H9 (cell line): ENCODE measurements at regions not wholly inside any gene's neighbourhood (a gene's known extent, or its start where the extent isn't known, plus 50 kb on each side); places are given as distances from the start of the nearest gene placed in this dataset.

Experiments
- DNase-seq: peaks from one replicate; pipeline ENCODE4 v3.0.0-alpha.2; 2017
- H2AFZ ChIP-seq: one replicate; pipeline ENCODE4 v1.6.1; 2013; ENCODE audit warnings: mild to moderate bottlenecking, low read length, control low read depth, moderate library complexity
- H2AK5ac ChIP-seq: 2 replicates; pipeline ENCODE4 v1.6.1; 2013; ENCODE audit warnings: low read length, control low read depth, mixed read lengths; ENCODE audit not compliant: insufficient read length
- H2BK120ac ChIP-seq: one replicate; pipeline ENCODE4 v1.6.1; 2013; ENCODE audit warnings: low read depth, mild to moderate bottlenecking, low read length, control low read depth, inconsistent platforms; ENCODE audit not compliant: poor library complexity, severe bottlenecking
- H2BK12ac ChIP-seq: 2 replicates; pipeline ENCODE4 v1.6.1; 2013; ENCODE audit warnings: low read length, control low read depth, mixed read lengths, low read depth; ENCODE audit not compliant: insufficient read length
- H2BK15ac ChIP-seq: 2 replicates; pipeline ENCODE4 v1.6.1; 2013; ENCODE audit warnings: low read depth, low read length, control low read depth
- H2BK20ac ChIP-seq: one replicate; pipeline ENCODE4 v1.6.1; 2013; ENCODE audit warnings: low read depth, mild to moderate bottlenecking, low read length, control low read depth, inconsistent platforms; ENCODE audit not compliant: poor library complexity, severe bottlenecking
- H2BK5ac ChIP-seq: 2 replicates; pipeline ENCODE4 v1.6.1; 2013; ENCODE audit warnings: low read length, control low read depth, mixed read lengths; ENCODE audit not compliant: insufficient read length
- H3K14ac ChIP-seq: 2 replicates; pipeline ENCODE4 v1.6.1; 2013; ENCODE audit warnings: low read length, control low read depth; ENCODE audit not compliant: insufficient read depth
- H3K18ac ChIP-seq: 2 replicates; pipeline ENCODE4 v1.6.1; 2013; ENCODE audit warnings: low read depth, mild to moderate bottlenecking, mixed read lengths, low read length, control low read depth; ENCODE audit not compliant: insufficient read length
- H3K23ac ChIP-seq: 2 replicates; pipeline ENCODE4 v1.6.1; 2013; ENCODE audit warnings: low read length, control low read depth, mixed read lengths, low read depth; ENCODE audit not compliant: insufficient read length
- H3K23me2 ChIP-seq: 2 replicates; pipeline ENCODE4 v1.6.1; 2013; ENCODE audit warnings: low read depth, mild to moderate bottlenecking, mixed read lengths, low read length, control low read depth; ENCODE audit not compliant: insufficient read length, poor library complexity, severe bottlenecking
- H3K27ac ChIP-seq: 2 replicates; pipeline ENCODE4 v1.5.1; 2013; ENCODE audit warnings: low read length, control low read depth, mixed read lengths, low read depth; ENCODE audit not compliant: insufficient read length
- H3K27me3 ChIP-seq: 2 replicates; pipeline ENCODE4 v1.6.1; 2013; ENCODE audit warnings: low read length, control low read depth, inconsistent platforms; ENCODE audit not compliant: insufficient read depth
- H3K4ac ChIP-seq: 2 replicates; pipeline ENCODE4 v1.6.1; 2013; ENCODE audit warnings: low read depth, mild to moderate bottlenecking, control low read depth, inconsistent platforms, low read length, moderate library complexity
- H3K4me1 ChIP-seq: 2 replicates; pipeline ENCODE4 v1.6.1; 2013; ENCODE audit warnings: low read length, control low read depth, inconsistent platforms; ENCODE audit not compliant: insufficient read depth
- H3K4me2 ChIP-seq: 2 replicates; pipeline ENCODE4 v1.6.1; 2013; ENCODE audit warnings: low read length, control low read depth, mixed read lengths; ENCODE audit not compliant: insufficient read length, insufficient read depth
- H3K56ac ChIP-seq: 2 replicates; pipeline ENCODE4 v1.6.1; 2013; ENCODE audit warnings: low read depth, mild to moderate bottlenecking, mixed read lengths, low read length, control low read depth; ENCODE audit not compliant: insufficient read length
- H3K79me1 ChIP-seq: 2 replicates; pipeline ENCODE4 v1.6.1; 2013; ENCODE audit warnings: low read depth, mild to moderate bottlenecking, moderate library complexity, low read length, control low read depth, inconsistent platforms; ENCODE audit not compliant: insufficient read depth, poor library complexity, severe bottlenecking
- H3K79me2 ChIP-seq: 2 replicates; pipeline ENCODE4 v1.6.1; 2013; ENCODE audit warnings: low read length, control low read depth, inconsistent platforms; ENCODE audit not compliant: insufficient read depth
- H3K9ac ChIP-seq: 2 replicates; pipeline ENCODE4 v1.6.1; 2013; ENCODE audit warnings: low read length, control low read depth, mixed read lengths; ENCODE audit not compliant: insufficient read length; ENCODE audit errors: extremely low read depth
- H3K9me3 ChIP-seq: one replicate; pipeline ENCODE4 v1.6.1; 2013; ENCODE audit warnings: low read depth, low read length, inconsistent platforms; ENCODE audit not compliant: control insufficient read depth
- H3T11ph ChIP-seq: one replicate; pipeline ENCODE4 v1.6.1; 2013; ENCODE audit warnings: mild to moderate bottlenecking, low read length, control low read depth, inconsistent platforms
- H4K20me1 ChIP-seq: one replicate; pipeline ENCODE4 v1.6.1; 2013; ENCODE audit not compliant: control insufficient read depth, insufficient read length, insufficient read depth
- H4K5ac ChIP-seq: 2 replicates; pipeline ENCODE4 v1.6.1; 2013; ENCODE audit warnings: low read depth, mild to moderate bottlenecking, mixed read lengths, low read length, control low read depth; ENCODE audit not compliant: insufficient read length
- H4K8ac ChIP-seq: replicated peaks from 2 replicates; pipeline ENCODE4 v1.6.1; 2013; ENCODE audit warnings: low read length, control low read depth, mixed read lengths, low read depth; ENCODE audit not compliant: insufficient read length
- H4K91ac ChIP-seq: 2 replicates; pipeline ENCODE4 v1.6.1; 2013; ENCODE audit warnings: low read depth, mild to moderate bottlenecking, moderate library complexity, mixed read lengths, low read length, control low read depth; ENCODE audit not compliant: insufficient read length
- H3K27ac Mint-ChIP-seq, 3 experiments: 2 replicates in 2 of 3; 3 replicates in 1 of 3; pipeline ENCODE4 v1.8.0; 2020 to 2021; ENCODE audit warnings: mixed read lengths in 3 of 3, mild to moderate bottlenecking in 1 of 3, moderate library complexity in 1 of 3
- H3K27me3 Mint-ChIP-seq: 2 replicates; pipeline ENCODE4 v1.8.0; 2021; ENCODE audit warnings: low read depth, mild to moderate bottlenecking, moderate library complexity, mixed read lengths
- H3K36me3 Mint-ChIP-seq, 3 experiments: 2 replicates in 2 of 3; 3 replicates in 1 of 3; pipeline ENCODE4 v1.8.0; 2020 to 2021; ENCODE audit warnings: low read depth in 3 of 3, mixed read lengths in 3 of 3; ENCODE audit not compliant: insufficient read depth in 1 of 3
- H3K4me1 Mint-ChIP-seq, 2 experiments: 2 replicates each; pipeline ENCODE4 v1.8.0; 2020; ENCODE audit warnings: mixed read lengths in 2 of 2
- H3K4me3 Mint-ChIP-seq, 2 experiments: 2 replicates in 1 of 2; 3 replicates in 1 of 2; pipeline ENCODE4 v1.8.0; 2020 to 2021; ENCODE audit warnings: mild to moderate bottlenecking in 2 of 2, mixed read lengths in 2 of 2, moderate library complexity in 1 of 2
- H3K9me3 Mint-ChIP-seq, 2 experiments: 2 replicates in 1 of 2; 3 replicates in 1 of 2; pipeline ENCODE4 v1.8.0; 2020; ENCODE audit warnings: mild to moderate bottlenecking in 2 of 2, mixed read lengths in 2 of 2, moderate library complexity in 1 of 2
- WGBS: extraction: QIAGEN DNeasy Blood & Tissue Kit; methylation state at CpG from one replicate; pipeline ENCODE4 v1.1.7; 2013; ENCODE audit warnings: missing lambda C conversion rate, low lambda C conversion rate, mixed read lengths; ENCODE audit not compliant: insufficient read length; ENCODE audit errors: extremely low coverage; 5-methylcytosine and 5-hydroxymethylcytosine counted together
- TF ChIP-seq, protein P1 (sequence below): fragments of 200-600 bp; sonication (generic); conservative IDR thresholded peaks from 3 replicates; pipeline ENCODE4 v1.8.0; 2021; ENCODE audit warnings: antibody characterized with exemption, mild to moderate bottlenecking

DNA sequence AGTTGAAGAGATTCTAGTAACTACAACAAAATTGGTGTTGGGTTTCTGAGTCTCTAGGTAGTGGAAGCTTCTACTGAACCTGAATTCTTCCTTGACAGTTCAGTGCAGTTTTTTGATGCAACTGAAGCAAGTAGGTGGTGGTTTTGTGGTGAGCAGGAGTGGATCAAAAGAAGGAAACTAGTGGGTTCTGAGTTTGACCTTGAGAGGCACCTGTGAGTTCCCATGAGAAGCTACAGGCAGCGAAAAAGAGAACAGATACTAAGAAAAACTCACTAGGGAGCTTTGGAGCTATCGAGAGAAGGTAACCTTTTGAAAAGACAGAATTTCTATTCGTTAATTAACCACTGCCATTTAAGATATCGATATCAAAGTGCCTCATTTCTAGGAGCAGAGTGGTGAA lies 145.2 kb downstream of the PDHA2 start:
- Histone ChIP-seq H3K23ac (no peak overlapping the region), H2BK5ac (no peak overlapping the region), H2AFZ (no peak overlapping the region), H3K9me3 (no peaks in the 10 kb centered on the region), H4K20me1 (no peaks in the 10 kb centered on the region), H3K18ac (no peak overlapping the region), H2BK15ac (no peak overlapping the region), H3K4me1 (no peaks in the 10 kb centered on the region), H3K4ac (no peak overlapping the region), H3K79me1 (no peaks in the 10 kb centered on the region), H3K56ac (no peak overlapping the region), H3K4me2 (no peak overlapping the region), H2BK20ac (no peak overlapping the region), H3K23me2 (no peaks in the 10 kb centered on the region), H3K79me2 (no peaks in the 10 kb centered on the region), H4K5ac (no peak overlapping the region), H3T11ph (no peak overlapping the region), H3K27me3 (no peaks in the 10 kb centered on the region), H2BK12ac (no peak overlapping the region), H3K27ac (no peak overlapping the region), H3K9ac (no peak overlapping the region), H3K14ac (no peak overlapping the region), H2BK120ac (no peak overlapping the region), H2AK5ac (no peak overlapping the region), H4K91ac (no peak overlapping the region), H4K8ac (no peak overlapping the region)
- Mint-ChIP-seq H3K27me3 (no peaks in the 10 kb centered on the region), H3K4me1 (no peaks in the 10 kb centered on the region), H3K36me3 (peaks cover 0 to 5% (median 0%) of the 10 kb centered on the region in 3 experiments; a peak in 3 of 7 replicates), H3K9me3 (peaks cover 4% of the 10 kb centered on the region in 2 experiments; a peak in 3 of 5 replicates), H3K4me3 (no peak overlapping the region), H3K27ac (peak overlapping the region in 1 of 3 experiments; percentile 38; a peak in 1 of 7 replicates)
- WGBS: no CpG with 5 or more reads among the region's 4 CpGs
- TF ChIP-seq, protein P1, sequence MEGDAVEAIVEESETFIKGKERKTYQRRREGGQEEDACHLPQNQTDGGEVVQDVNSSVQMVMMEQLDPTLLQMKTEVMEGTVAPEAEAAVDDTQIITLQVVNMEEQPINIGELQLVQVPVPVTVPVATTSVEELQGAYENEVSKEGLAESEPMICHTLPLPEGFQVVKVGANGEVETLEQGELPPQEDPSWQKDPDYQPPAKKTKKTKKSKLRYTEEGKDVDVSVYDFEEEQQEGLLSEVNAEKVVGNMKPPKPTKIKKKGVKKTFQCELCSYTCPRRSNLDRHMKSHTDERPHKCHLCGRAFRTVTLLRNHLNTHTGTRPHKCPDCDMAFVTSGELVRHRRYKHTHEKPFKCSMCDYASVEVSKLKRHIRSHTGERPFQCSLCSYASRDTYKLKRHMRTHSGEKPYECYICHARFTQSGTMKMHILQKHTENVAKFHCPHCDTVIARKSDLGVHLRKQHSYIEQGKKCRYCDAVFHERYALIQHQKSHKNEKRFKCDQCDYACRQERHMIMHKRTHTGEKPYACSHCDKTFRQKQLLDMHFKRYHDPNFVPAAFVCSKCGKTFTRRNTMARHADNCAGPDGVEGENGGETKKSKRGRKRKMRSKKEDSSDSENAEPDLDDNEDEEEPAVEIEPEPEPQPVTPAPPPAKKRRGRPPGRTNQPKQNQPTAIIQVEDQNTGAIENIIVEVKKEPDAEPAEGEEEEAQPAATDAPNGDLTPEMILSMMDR: no peak
- no peak for DNase-seq
